ENCODE measurements at regions not wholly inside any gene's neighbourhood (a gene's known extent, or its start where the extent isn't known, plus 50 kb on each side); places are given as distances from the start of the nearest gene placed in this dataset.
"Not testable (repeated sequence)": the region's sequence is repeated elsewhere in the genome, so short reads cannot be mapped to it uniquely, and the experiment has no call there.

DNA sequence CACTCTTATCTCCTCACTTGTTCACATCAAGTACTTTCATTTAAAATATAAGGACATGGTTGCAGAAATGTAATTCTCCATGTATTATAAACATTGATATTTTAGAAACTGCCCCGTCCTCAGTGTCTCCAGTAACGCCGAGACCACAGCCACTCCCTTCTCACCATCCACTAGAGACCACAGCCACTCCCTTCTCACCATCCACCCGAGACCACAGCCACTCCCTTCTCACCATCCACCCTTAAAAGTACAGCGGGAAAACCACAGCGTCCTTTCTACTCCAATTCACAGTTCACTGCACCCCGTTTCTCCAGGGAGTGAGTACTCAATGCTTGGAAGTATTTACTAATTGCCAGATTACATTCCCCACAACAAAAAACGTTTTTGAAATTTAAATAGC lies 1452.2 kb upstream of the ACVR2A start:
- no peak for FAIRE-seq
- Histone ChIP-seq H3K9me3 (ENCODE audit: control insufficient read depth in 2 of 2, insufficient read depth in 1 of 2, low read depth in 1 of 2, low read length in 1 of 2) (no peaks in the 10 kb centered on the region), H3K4me1 (ENCODE audit: control insufficient read depth in 3 of 3, insufficient read depth in 2 of 3, low read depth in 1 of 3, low read length in 2 of 3) (no peaks in the 10 kb centered on the region), H3K27ac (ENCODE audit: low read depth in 1 of 3, low read length in 2 of 3) (no peak overlapping the region), H3K4me3 (ENCODE audit: low read depth in 1 of 3, low read length in 3 of 3) (no peak overlapping the region), H3K36me3 (ENCODE audit: control insufficient read depth in 3 of 3, insufficient read depth in 2 of 3, low read depth in 1 of 3, low read length in 3 of 3) (no peaks in the 10 kb centered on the region), H3K27me3 (ENCODE audit: control insufficient read depth in 3 of 3, insufficient read depth in 3 of 3, low read length in 3 of 3) (no peaks in the 10 kb centered on the region)
- DNase-seq, result no peak
- 62 to 66% (median 63%) methylated on average over 8 of the region's 8 CpGs for WGBS, 3 donors

DNA sequence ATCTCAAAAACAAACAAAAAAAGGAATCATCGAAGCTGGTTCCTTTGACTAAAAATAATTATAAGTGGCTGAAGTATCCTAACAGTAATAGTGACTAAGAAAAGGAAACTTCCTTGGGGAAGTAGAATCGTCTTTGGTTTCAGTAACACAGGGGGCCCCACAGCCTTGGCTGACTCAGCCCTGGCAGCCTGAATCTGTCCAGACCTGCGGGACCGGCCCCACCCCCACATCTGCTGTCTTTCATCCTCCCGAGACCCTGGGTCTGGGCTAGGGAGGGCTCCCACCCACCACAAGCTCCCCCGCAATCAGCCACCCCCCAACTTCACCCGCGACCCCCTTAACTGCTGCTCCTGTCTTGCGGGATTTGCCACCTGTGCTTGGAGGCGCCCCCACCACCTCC lies 1452.6 kb upstream of the ACVR2A start:
- Histone ChIP-seq H3K4me1 (ENCODE audit: control insufficient read depth in 3 of 3, insufficient read depth in 2 of 3, low read depth in 1 of 3, low read length in 2 of 3) (no peaks in the 10 kb centered on the region), H3K27ac (ENCODE audit: low read depth in 1 of 3, low read length in 2 of 3) (no peak overlapping the region), H3K36me3 (ENCODE audit: control insufficient read depth in 3 of 3, insufficient read depth in 2 of 3, low read depth in 1 of 3, low read length in 3 of 3) (no peaks in the 10 kb centered on the region), H3K27me3 (ENCODE audit: control insufficient read depth in 3 of 3, insufficient read depth in 3 of 3, low read length in 3 of 3) (no peaks in the 10 kb centered on the region), H3K4me3 (ENCODE audit: low read depth in 1 of 3, low read length in 3 of 3) (no peak overlapping the region), H3K9me3 (ENCODE audit: control insufficient read depth in 2 of 2, insufficient read depth in 1 of 2, low read depth in 1 of 2, low read length in 1 of 2) (no peaks in the 10 kb centered on the region)
- 80 to 87% (median 83%) methylated on average over 10 of the region's 10 CpGs for WGBS, 3 donors
- no peak for FAIRE-seq
- DNase-seq, result no peak

DNA sequence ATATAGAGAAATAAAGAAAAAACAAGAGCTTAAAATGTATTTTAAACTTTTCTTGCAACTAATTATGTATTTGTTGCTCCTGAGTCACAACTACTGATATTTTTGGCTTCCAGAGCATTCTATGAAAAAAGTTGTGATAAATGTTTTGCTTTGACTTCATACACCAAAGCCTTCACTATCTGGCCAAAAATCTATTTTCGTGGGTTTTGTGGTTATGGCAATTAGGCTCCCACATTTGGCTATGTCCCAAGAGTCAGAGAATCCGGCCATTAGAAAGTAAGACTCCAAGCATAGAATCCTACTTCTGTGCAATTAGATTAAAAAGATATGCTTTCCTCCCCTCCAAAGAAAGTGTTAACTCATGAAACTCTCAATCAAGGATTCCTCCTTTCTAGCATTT lies 1456.1 kb upstream of the ACVR2A start:
- WGBS, 3 donors, result 44 to 62% (median 56%) methylated on average over 2 of the region's 2 CpGs
- Histone ChIP-seq H3K27me3 (ENCODE audit: control insufficient read depth in 3 of 3, insufficient read depth in 3 of 3, low read length in 3 of 3) (no peaks in the 10 kb centered on the region), H3K9me3 (ENCODE audit: control insufficient read depth in 2 of 2, insufficient read depth in 1 of 2, low read depth in 1 of 2, low read length in 1 of 2) (no peaks in the 10 kb centered on the region), H3K36me3 (ENCODE audit: control insufficient read depth in 3 of 3, insufficient read depth in 2 of 3, low read depth in 1 of 3, low read length in 3 of 3) (no peaks in the 10 kb centered on the region), H3K4me3 (ENCODE audit: low read depth in 1 of 3, low read length in 3 of 3) (no peak overlapping the region), H3K27ac (ENCODE audit: low read depth in 1 of 3, low read length in 2 of 3) (no peak overlapping the region), H3K4me1 (ENCODE audit: control insufficient read depth in 3 of 3, insufficient read depth in 2 of 3, low read depth in 1 of 3, low read length in 2 of 3) (no peaks in the 10 kb centered on the region)
- DNase-seq (no peak), FAIRE-seq (no peak)

DNA sequence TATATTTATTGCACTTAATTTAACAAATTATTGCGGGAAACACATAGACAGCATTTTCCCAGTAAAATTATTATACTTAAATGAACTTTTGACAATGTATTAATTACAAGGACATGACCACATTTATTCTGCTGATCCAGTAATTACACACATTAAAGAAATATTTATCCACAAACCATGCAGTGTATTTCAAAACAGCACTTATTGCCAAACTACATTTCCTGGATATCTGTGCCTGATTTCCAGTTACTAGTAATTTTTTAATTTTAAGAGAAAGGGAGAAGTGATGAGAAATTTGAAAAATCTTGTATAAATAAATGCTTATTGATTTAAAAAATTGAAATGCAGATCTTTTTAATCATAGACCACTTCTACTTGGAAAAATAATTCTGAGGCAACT lies 1458.7 kb upstream of the ACVR2A start:
- no peak overlapping the region for H3K27ac ChIP-seq (ENCODE audit: low read depth in 1 of 3, low read length in 2 of 3)
- no peaks in the 10 kb centered on the region for H3K9me3 ChIP-seq (ENCODE audit: control insufficient read depth in 2 of 2, insufficient read depth in 1 of 2, low read depth in 1 of 2, low read length in 1 of 2)
- no peak overlapping the region for H3K4me3 ChIP-seq (ENCODE audit: low read depth in 1 of 3, low read length in 3 of 3)
- FAIRE-seq (no peak), DNase-seq (no peak)
- no peaks in the 10 kb centered on the region for H3K27me3 ChIP-seq (ENCODE audit: control insufficient read depth in 3 of 3, insufficient read depth in 3 of 3, low read length in 3 of 3)
- no peaks in the 10 kb centered on the region for H3K4me1 ChIP-seq (ENCODE audit: control insufficient read depth in 3 of 3, insufficient read depth in 2 of 3, low read depth in 1 of 3, low read length in 2 of 3)
- 59 to 88% (median 74%) methylated on average over 1 of the region's 1 CpG for WGBS, 3 donors
- H3K36me3 ChIP-seq (ENCODE audit: control insufficient read depth in 3 of 3, insufficient read depth in 2 of 3, low read depth in 1 of 3, low read length in 3 of 3), result no peaks in the 10 kb centered on the region

DNA sequence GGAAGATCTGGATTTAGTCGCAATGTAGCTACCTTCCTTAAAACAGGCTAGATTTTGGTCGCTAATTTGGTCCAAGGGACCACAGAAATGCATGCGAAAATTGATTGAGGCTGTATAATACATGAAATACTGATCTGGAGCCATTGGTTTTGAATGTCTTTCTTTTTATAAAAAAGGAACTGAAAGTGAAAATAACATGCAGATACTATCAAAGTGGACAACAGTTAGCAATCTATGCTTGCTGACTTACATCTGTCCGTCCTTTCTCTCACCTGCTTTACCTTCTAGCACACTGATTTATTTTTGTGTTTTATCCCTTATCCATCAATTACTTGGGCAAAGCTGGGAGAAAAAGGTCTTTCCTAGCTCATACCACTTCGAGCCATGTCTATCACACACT lies 1459.8 kb upstream of the ACVR2A start:
- Histone ChIP-seq H3K9me3 (ENCODE audit: control insufficient read depth in 2 of 2, insufficient read depth in 1 of 2, low read depth in 1 of 2, low read length in 1 of 2) (no peaks in the 10 kb centered on the region), H3K4me1 (ENCODE audit: control insufficient read depth in 3 of 3, insufficient read depth in 2 of 3, low read depth in 1 of 3, low read length in 2 of 3) (no peaks in the 10 kb centered on the region), H3K4me3 (ENCODE audit: low read depth in 1 of 3, low read length in 3 of 3) (no peak overlapping the region), H3K27me3 (ENCODE audit: control insufficient read depth in 3 of 3, insufficient read depth in 3 of 3, low read length in 3 of 3) (no peaks in the 10 kb centered on the region), H3K27ac (ENCODE audit: low read depth in 1 of 3, low read length in 2 of 3) (no peak overlapping the region), H3K36me3 (ENCODE audit: control insufficient read depth in 3 of 3, insufficient read depth in 2 of 3, low read depth in 1 of 3, low read length in 3 of 3) (no peaks in the 10 kb centered on the region)
- no peak for DNase-seq
- 62 to 75% (median 63%) methylated on average over 5 of the region's 5 CpGs for WGBS, 3 donors
- FAIRE-seq, result no peak

DNA sequence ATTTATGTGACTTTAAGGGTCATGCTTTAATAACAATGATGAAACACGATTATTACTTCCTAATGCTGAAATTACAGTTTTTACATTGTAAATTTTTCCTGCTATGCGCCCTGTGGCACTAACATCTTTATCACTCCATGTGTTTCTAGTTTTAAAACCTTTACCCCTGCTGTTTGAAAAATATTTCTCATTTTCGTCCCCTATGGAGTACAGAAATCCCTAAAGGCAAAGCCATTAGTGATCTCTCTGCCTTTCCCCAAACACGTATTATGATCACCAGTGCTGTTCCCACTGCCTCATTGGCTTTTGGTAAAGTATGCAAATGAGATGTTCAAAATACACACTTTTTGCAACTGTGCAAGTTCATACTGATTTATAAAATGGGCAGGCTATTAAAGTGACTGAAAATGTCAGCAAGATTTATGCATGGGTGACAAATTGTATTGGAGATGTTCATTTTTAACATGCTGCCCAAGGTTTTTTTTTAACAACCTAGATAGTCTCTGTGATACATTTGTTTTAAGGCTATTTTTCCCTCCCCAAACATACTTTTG lies 1468.2 kb upstream of the ACVR2A start:
- no peak for DNase-seq
- FAIRE-seq, result no peak
- Histone ChIP-seq H3K27ac (ENCODE audit: low read depth in 1 of 3, low read length in 2 of 3) (no peak overlapping the region), H3K9me3 (ENCODE audit: control insufficient read depth in 2 of 2, insufficient read depth in 1 of 2, low read depth in 1 of 2, low read length in 1 of 2) (no peaks in the 10 kb centered on the region), H3K4me3 (ENCODE audit: low read depth in 1 of 3, low read length in 3 of 3) (no peak overlapping the region), H3K36me3 (ENCODE audit: control insufficient read depth in 3 of 3, insufficient read depth in 2 of 3, low read depth in 1 of 3, low read length in 3 of 3) (no peaks in the 10 kb centered on the region), H3K27me3 (ENCODE audit: control insufficient read depth in 3 of 3, insufficient read depth in 3 of 3, low read length in 3 of 3) (no peaks in the 10 kb centered on the region), H3K4me1 (ENCODE audit: control insufficient read depth in 3 of 3, insufficient read depth in 2 of 3, low read depth in 1 of 3, low read length in 2 of 3) (no peaks in the 10 kb centered on the region)
- WGBS, 3 donors, result 78 to 89% (median 82%) methylated on average over 4 of the region's 4 CpGs

DNA sequence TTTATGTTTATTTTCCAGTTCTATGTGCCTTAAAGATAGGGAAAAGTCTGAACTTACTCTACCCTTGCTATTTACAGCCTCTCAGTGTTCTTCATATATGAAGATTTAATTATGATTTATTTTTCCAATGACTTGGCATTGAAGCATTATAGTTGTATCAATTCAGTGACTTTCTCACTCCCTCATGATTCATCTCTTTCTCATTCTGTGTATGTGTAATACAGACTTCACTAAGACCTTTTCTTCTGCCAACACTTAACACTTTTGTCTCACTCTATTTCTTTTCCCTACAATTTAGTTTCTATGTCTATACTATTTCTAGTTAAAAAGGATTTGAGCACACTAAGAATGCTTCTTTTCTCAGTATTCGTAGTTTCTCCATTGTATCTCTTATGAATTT lies 1470.3 kb upstream of the ACVR2A start:
- Histone ChIP-seq H3K4me1 (ENCODE audit: control insufficient read depth in 3 of 3, insufficient read depth in 2 of 3, low read depth in 1 of 3, low read length in 2 of 3) (no peaks in the 10 kb centered on the region), H3K36me3 (ENCODE audit: control insufficient read depth in 3 of 3, insufficient read depth in 2 of 3, low read depth in 1 of 3, low read length in 3 of 3) (no peaks in the 10 kb centered on the region), H3K9me3 (ENCODE audit: control insufficient read depth in 2 of 2, insufficient read depth in 1 of 2, low read depth in 1 of 2, low read length in 1 of 2) (no peaks in the 10 kb centered on the region), H3K4me3 (ENCODE audit: low read depth in 1 of 3, low read length in 3 of 3) (no peak overlapping the region), H3K27me3 (ENCODE audit: control insufficient read depth in 3 of 3, insufficient read depth in 3 of 3, low read length in 3 of 3) (no peaks in the 10 kb centered on the region), H3K27ac (ENCODE audit: low read depth in 1 of 3, low read length in 2 of 3) (no peak overlapping the region)
- no peak for DNase-seq
- no peak for FAIRE-seq
- 61 to 84% (median 76%) methylated on average over 1 of the region's 1 CpG for WGBS, 3 donors

DNA sequence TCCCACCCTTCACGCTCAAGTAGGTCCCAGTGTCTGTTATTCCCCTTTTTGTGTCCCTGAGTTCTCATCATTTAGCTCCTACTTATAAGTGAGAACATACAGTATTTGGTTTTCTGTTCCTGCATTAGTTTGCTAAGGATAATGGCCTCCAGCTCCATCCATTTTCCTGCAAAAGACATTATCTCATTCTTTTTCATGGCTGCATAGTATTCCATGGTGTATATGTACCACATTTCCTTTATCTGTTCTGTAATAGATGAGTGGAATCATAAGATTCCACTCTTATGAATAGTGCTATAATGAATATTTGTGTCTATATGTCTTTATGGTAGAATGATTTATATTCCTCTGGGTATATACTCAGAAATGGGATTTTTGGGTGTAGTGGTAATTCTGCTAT lies 1473.5 kb upstream of the ACVR2A start:
- H3K27ac ChIP-seq (ENCODE audit: low read depth in 1 of 3, low read length in 2 of 3); H3K36me3 ChIP-seq (ENCODE audit: control insufficient read depth in 3 of 3, insufficient read depth in 2 of 3, low read depth in 1 of 3, low read length in 3 of 3); H3K4me1 ChIP-seq (ENCODE audit: control insufficient read depth in 3 of 3, insufficient read depth in 2 of 3, low read depth in 1 of 3, low read length in 2 of 3); FAIRE-seq; H3K27me3 ChIP-seq (ENCODE audit: control insufficient read depth in 3 of 3, insufficient read depth in 3 of 3, low read length in 3 of 3); H3K9me3 ChIP-seq (ENCODE audit: control insufficient read depth in 2 of 2, insufficient read depth in 1 of 2, low read depth in 1 of 2, low read length in 1 of 2); DNase-seq; H3K4me3 ChIP-seq (ENCODE audit: low read depth in 1 of 3, low read length in 3 of 3): not testable (repeated sequence)
- WGBS, 3 donors, result 79 to 90% (median 86%) methylated on average over 1 of the region's 1 CpG

DNA sequence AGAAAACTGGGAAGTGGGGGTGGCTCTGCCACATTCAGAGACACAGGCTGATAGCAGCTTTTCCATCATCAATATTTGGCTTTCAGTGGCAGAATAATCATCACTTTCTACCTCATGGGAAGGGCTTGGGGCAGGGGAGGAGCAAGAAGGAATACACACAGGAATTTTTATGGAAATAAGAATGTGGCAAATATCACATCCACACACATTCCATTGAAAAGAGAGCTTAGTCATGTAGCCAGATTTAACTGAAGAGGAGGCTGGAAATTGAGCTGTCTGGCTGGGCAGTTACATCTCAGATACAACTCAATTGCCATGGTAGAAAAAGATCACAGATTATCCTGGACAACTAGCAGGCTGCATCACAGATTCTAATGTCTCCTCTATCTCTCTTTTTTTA lies 1474.0 kb upstream of the ACVR2A start:
- DNase-seq, result no peak
- Histone ChIP-seq H3K36me3 (ENCODE audit: control insufficient read depth in 3 of 3, insufficient read depth in 2 of 3, low read depth in 1 of 3, low read length in 3 of 3) (no peaks in the 10 kb centered on the region), H3K27me3 (ENCODE audit: control insufficient read depth in 3 of 3, insufficient read depth in 3 of 3, low read length in 3 of 3) (no peaks in the 10 kb centered on the region), H3K27ac (ENCODE audit: low read depth in 1 of 3, low read length in 2 of 3) (no peak overlapping the region), H3K4me1 (ENCODE audit: control insufficient read depth in 3 of 3, insufficient read depth in 2 of 3, low read depth in 1 of 3, low read length in 2 of 3) (no peaks in the 10 kb centered on the region), H3K4me3 (ENCODE audit: low read depth in 1 of 3, low read length in 3 of 3) (no peak overlapping the region), H3K9me3 (ENCODE audit: control insufficient read depth in 2 of 2, insufficient read depth in 1 of 2, low read depth in 1 of 2, low read length in 1 of 2) (no peaks in the 10 kb centered on the region)
- no peak for FAIRE-seq
